ENCODE measurements at regions not wholly inside any gene's neighbourhood (a gene's known extent, or its start where the extent isn't known, plus 50 kb on each side); places are given as distances from the start of the nearest gene placed in this dataset.

GRCh38 chr10:55704950-55705349 is 656.1 kb downstream of the ZWINT start (continued):
- no peak for TF ChIP-seq PRDM15 (CRISPR knock-in tag; IDR thresholded peaks at IDR 0.05)

GRCh38 chr10:55668326-55668922 is 692.6 kb downstream of the ZWINT start:
- Histone ChIP-seq H2AFZ (ENCODE audit: control insufficient read depth, low read depth, low read length) (no peak overlapping the region), H3K79me2 (ENCODE audit: control insufficient read depth, insufficient read depth, low read length) (no peaks in the 10 kb centered on the region), H3K4me1 (ENCODE audit: control insufficient read depth, insufficient read depth, low read length) (no peaks in the 10 kb centered on the region), H3K4me2 (ENCODE audit: control insufficient read depth, insufficient read depth) (no peak overlapping the region), H3K9ac (ENCODE audit: control insufficient read depth, insufficient read depth, low read length) (no peak overlapping the region), H3K27me3 (replicated peaks in 1 of 2; ENCODE audit: control insufficient read depth in 2 of 2, insufficient read depth in 2 of 2, low read length in 1 of 2) (no peaks in the 10 kb centered on the region), H3K27ac (ENCODE audit: control insufficient read depth, insufficient read depth) (no peak overlapping the region), H4K20me1 (ENCODE audit: control insufficient read depth, insufficient read depth) (no peaks in the 10 kb centered on the region), H3K4me3 (no peak overlapping the region), H3K36me3 (ENCODE audit: control insufficient read depth in 2 of 2, insufficient read depth in 2 of 2, low read length in 1 of 2) (no peaks in the 10 kb centered on the region), H3K9me3 (replicated peaks; ENCODE audit: control insufficient read depth, insufficient read depth, low read length) (no peaks in the 10 kb centered on the region)
- ChIA-PET SMC1A (ENCODE audit: uncharacterized antibody, unreplicated experiment) (interaction anchor here (0.7 to 1.5 kb wide), 4 partner anchors 9 to 1155 kb away, joined by 3 to 5 read pairs (median 4); no protein-coding TSS in a partner anchor), CTCF (interaction anchor here (0.5 to 1.9 kb wide), 8 partner anchors 9 to 1986 kb away, joined by 3 to 7 read pairs (median 4); no protein-coding TSS in a partner anchor), RAD21 (ENCODE audit: unreplicated experiment) (interaction anchor here (2.1 kb wide), 1 partner anchor 448 kb away, joined by 6 read pairs; no protein-coding TSS in a partner anchor), POLR2A (no interaction called here)
- intact Hi-C loops (cut with micrococcal nuclease; ENCODE audit: unreplicated experiment) (no loop called here), in situ Hi-C loops (cut with MboI) (no loop called here)
- BruUV-seq (replicated peaks): no TSS peak
- TF ChIP-seq CTCF (IDR thresholded peaks at IDR 0.05 in 2 of 3, conservative IDR thresholded peaks at IDR 0.05 in 1 of 3; ENCODE audit: control insufficient read depth in 2 of 3, extremely low read depth in 1 of 3, insufficient read depth in 1 of 3, low read depth in 3 of 3, low read length in 3 of 3) (peak in 2 of 3 experiments; percentile 36 to 46; a peak in 5 of 6 replicates), SMC3 (IDR thresholded peaks at IDR 0.05; ENCODE audit: borderline replicate concordance, low read length) (peak; percentile 6; the same call in 1 of the 2 replicates), E2F8 (IDR thresholded peaks at IDR 0.05; ENCODE audit: low read depth, partially characterized antibody) (no peak), IRF4 (IDR thresholded peaks at IDR 0.05; ENCODE audit: low read depth, low read length) (no peak), CBX5 (IDR thresholded peaks at IDR 0.05; ENCODE audit: low read depth) (no peak), RAD21 (IDR thresholded peaks at IDR 0.05; ENCODE audit: insufficient read depth, low read depth, low read length) (peak; percentile 53)
- WGBS (ENCODE audit: insufficient coverage, insufficient replicate concordance, low lambda C conversion rate, missing lambda C conversion rate): 0% methylated on average over 2 of the region's 2 CpGs
- FAIRE-seq: no peak
- DNase-seq (ENCODE audit: low read depth, low spot score): no peak
- peak; percentile 74 for ATAC-seq
